ENCODE measurements at regions not wholly inside any gene's neighbourhood (a gene's known extent, or its start where the extent isn't known, plus 50 kb on each side); places are given as distances from the start of the nearest gene placed in this dataset.
"Not testable (repeated sequence)": the region's sequence is repeated elsewhere in the genome, so short reads cannot be mapped to it uniquely, and the experiment has no call there.

DNA sequence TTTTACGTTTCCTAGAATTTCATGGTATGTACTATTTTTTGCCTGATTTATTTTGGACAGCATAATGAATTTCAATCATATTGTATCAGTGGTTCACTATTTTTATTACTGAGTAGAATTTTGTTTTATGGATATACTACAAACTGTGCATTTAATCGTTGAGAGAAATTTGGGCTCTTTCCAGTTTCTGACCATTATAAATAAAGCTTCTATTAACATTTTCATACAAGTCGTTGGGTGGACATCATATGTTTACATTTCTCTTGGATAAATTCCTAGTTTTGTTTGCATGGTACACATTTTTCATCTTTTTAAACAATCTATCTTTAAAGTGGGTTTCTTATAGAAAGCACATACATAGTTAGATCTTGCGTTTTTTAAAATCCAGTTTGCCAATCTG lies 472.7 kb upstream of the MAGEB18 start:
- Mint-ChIP-seq H3K9me3 (peaks cover 0 to 5% (median 0%) of the 10 kb centered on the region in 6 donors), H3K27me3 (ENCODE audit: low read depth in 3 of 3) (peaks cover 0 to 2% (median 0%) of the 10 kb centered on the region in 3 donors), H3K36me3 (no peaks in the 10 kb centered on the region), H3K4me3 (no peak overlapping the region), H3K27ac (no peak overlapping the region), H3K4me1 (no peaks in the 10 kb centered on the region)
- DNase-seq = no peak

DNA sequence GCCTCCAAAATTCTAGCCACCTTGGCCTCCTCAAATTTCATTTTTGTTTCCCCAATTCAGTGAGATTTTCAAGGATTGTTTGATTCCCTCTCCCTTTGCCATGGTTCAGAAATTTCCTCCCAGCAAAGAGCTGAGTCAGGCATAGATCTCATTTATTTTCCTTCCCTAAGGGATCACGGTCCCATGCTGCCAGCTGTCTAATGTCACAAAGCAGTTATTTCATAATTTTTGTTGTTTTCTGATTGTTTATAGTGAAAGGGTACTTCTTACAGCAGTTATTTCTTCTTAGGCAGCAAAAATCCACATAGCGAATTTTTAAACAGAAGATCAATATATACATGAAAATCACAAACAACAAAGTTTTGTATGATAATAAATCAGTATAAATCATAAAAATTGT lies 470.5 kb upstream of the MAGEB18 start:
- no peak for DNase-seq
- peaks cover 0 to 2% (median 1%) of the 10 kb centered on the region in 3 donors for H3K27me3 Mint-ChIP-seq (ENCODE audit: low read depth in 3 of 3)
- H3K9me3 Mint-ChIP-seq = peaks cover 0 to 8% (median 1%) of the 10 kb centered on the region in 6 donors
- no peak overlapping the region for H3K27ac Mint-ChIP-seq
- H3K4me3 Mint-ChIP-seq = no peak overlapping the region
- no peaks in the 10 kb centered on the region for H3K4me1 Mint-ChIP-seq
- H3K36me3 Mint-ChIP-seq = no peaks in the 10 kb centered on the region

DNA sequence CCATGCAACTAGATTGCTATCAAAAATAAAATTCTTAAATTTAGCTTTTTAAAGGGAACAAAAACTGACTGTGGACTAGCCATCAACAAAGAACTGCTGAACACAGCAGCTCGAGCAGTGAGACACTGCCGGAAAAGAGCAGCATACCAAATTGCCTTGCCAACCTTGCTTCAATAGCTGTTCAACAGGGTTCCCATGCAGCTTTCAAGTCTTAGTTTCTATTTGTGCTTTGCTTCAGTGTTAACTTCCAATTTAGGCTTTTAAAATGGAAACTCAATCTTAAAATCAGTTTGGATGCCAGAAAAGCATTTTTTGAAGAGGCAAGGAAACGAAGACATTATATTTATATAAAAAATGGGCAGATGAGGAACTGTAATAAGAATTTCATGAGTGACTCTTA lies 463.4 kb upstream of the MAGEB18 start:
- H3K4me1 Mint-ChIP-seq = no peaks in the 10 kb centered on the region
- peaks cover 0 to 12% (median 2%) of the 10 kb centered on the region in 6 donors for H3K9me3 Mint-ChIP-seq
- no peaks in the 10 kb centered on the region for H3K36me3 Mint-ChIP-seq
- peaks cover 0 to 1% (median 0%) of the 10 kb centered on the region in 3 donors for H3K27me3 Mint-ChIP-seq (ENCODE audit: low read depth in 3 of 3)
- H3K4me3 Mint-ChIP-seq = no peak overlapping the region
- no peak overlapping the region for H3K27ac Mint-ChIP-seq
- no peak for DNase-seq

DNA sequence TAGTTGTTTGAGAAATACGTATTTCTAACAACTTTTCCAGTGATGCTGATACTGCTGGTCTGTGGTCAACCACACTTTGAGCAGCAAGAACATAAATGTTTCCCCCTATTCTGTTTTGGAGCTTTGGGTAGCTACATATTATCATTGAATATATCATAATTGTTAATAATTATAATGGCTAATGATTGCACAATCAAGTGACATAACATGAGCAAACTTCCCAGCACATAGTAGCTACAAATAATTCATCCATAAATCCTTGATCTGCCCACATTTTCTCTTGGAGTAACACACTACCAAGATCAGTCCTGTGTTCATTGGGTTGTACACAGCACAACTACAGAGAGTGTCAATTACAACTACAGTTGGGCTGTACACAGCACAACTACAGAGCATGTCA lies 436.3 kb upstream of the MAGEB18 start:
- no peak overlapping the region for H3K27ac Mint-ChIP-seq

DNA sequence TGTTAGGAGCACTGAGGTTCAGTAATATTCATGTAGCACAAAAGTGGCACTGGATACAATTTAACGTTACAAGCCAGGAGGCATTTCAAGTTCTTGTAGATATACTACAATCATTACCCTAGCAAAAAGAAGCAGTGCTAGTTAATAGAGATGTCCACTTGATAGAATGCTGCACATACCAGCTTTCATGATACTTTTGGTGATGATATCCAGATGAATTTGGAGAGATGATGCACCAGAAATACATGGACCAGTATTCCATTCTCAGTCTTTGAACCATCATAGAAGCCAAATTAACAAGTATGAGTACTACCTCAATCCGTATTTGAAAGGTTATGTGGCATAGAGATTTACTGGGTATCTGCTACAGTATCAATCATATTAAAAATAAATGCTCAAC lies 421.0 kb upstream of the MAGEB18 start:
- peaks cover 0 to 2% (median 0%) of the 10 kb centered on the region in 3 donors for H3K27me3 Mint-ChIP-seq (ENCODE audit: low read depth in 3 of 3)
- H3K4me1 Mint-ChIP-seq = no peaks in the 10 kb centered on the region
- H3K27ac Mint-ChIP-seq = no peak overlapping the region
- H3K4me3 Mint-ChIP-seq = no peak overlapping the region
- no peak for DNase-seq
- peaks cover 0 to 4% (median 0%) of the 10 kb centered on the region in 6 donors for H3K9me3 Mint-ChIP-seq
- no peaks in the 10 kb centered on the region for H3K36me3 Mint-ChIP-seq

More for the DNA sequence above, 436.3 kb upstream of the MAGEB18 start:
- Mint-ChIP-seq H3K9me3 (peaks cover 4 to 15% (median 5%) of the 10 kb centered on the region in 6 donors), H3K4me3 (no peak overlapping the region), H3K27me3 (ENCODE audit: low read depth in 3 of 3) (no peaks in the 10 kb centered on the region), H3K36me3 (no peaks in the 10 kb centered on the region), H3K4me1 (no peaks in the 10 kb centered on the region)
- DNase-seq = no peak

DNA sequence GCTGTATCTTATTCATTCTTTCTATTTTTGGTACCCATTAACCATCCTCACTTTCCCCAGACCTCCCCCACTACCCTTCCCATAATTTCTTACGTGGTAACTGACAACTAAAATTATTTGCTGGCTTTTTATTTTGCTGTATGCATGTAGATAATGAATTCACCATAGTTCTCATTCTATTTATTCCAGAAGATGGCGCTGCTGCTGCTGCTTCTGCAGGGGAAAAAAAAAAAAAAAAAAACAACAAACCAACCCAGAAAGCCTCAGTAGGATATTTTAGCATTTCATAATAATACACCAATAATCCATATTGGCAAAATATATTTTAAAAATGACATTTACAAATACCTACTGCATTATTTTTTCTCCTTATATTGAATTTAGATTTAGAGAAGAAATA lies 416.6 kb upstream of the MAGEB18 start:
- DNase-seq = no peak
- Mint-ChIP-seq H3K27me3 (ENCODE audit: low read depth in 3 of 3) (peaks cover 0 to 2% (median 0%) of the 10 kb centered on the region in 3 donors), H3K36me3 (no peaks in the 10 kb centered on the region), H3K9me3 (peaks cover 0 to 6% (median under 1%) of the 10 kb centered on the region in 6 donors), H3K4me3 (no peak overlapping the region), H3K4me1 (no peaks in the 10 kb centered on the region), H3K27ac (no peak overlapping the region)

DNA sequence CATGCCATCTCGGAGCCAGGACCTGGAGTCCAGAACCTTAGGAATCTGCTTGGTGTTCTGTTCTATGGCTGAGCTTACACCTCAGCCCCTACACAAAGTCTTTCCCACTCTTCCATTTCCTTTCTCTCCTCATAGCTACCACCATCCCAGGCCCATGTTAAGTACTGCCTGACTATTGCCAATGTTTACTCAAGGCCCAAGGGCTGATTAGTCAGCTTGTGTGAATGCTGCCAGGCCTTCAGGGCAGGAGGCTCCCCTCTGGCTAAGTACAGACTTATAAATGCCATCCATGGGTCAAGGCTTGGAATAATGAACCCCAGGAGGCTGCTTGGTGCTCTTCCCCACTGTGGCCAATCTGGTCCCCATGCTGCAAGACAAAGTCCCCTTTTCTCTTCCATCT lies 411.6 kb upstream of the MAGEB18 start:
- DNase-seq = no peak
- Mint-ChIP-seq H3K27me3 (ENCODE audit: low read depth in 3 of 3) (peaks cover 0 to 4% (median 0%) of the 10 kb centered on the region in 3 donors), H3K4me1 (no peaks in the 10 kb centered on the region), H3K9me3 (peaks cover 0 to 12% (median 5%) of the 10 kb centered on the region in 6 donors), H3K36me3 (no peaks in the 10 kb centered on the region), H3K27ac (no peak overlapping the region), H3K4me3 (no peak overlapping the region)

DNA sequence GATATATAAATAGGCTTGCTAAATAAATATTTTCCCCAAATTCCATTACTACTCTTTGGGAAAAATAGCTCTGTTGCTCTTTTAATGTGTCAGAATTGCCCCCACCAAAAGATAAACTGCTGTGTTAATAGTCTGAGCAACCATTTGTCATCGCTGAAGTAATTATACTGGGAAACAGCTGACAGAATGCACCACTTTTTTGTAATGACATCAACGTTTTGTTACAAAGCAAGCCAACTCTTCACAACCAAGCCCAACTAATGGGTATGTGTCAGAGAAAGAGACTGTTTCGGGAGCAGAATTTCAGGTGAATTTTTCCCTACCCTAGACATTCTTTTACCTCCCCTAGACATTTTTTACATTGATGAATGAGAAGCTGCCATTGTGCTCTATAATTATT lies 405.0 kb upstream of the MAGEB18 start:
- Mint-ChIP-seq H3K4me1 (no peaks in the 10 kb centered on the region), H3K36me3 (no peaks in the 10 kb centered on the region), H3K4me3 (no peak overlapping the region)

DNA sequence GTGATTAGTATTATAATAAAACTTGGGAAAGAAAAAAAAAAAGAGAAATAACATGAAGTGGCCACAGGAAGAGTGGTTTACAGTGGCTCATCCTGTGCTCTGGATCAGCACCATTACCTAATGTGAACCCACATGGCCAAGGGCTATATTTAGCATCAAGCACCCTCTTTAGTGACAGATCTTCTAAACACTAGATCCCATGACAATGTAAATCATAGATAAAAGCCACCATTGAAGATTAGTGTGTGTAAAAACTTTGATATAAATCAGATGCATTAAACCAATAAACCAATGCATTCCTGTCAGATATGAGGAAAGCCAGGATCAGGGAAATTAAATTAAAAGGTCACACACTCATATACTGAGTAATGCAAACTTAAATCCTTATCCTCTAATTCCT lies 400.6 kb upstream of the MAGEB18 start:
- peaks cover 0 to 2% (median 0%) of the 10 kb centered on the region in 3 donors for H3K27me3 Mint-ChIP-seq (ENCODE audit: low read depth in 3 of 3)
- peaks cover 0 to 8% (median 0%) of the 10 kb centered on the region in 6 donors for H3K9me3 Mint-ChIP-seq
- DNase-seq = no peak
- no peaks in the 10 kb centered on the region for H3K4me1 Mint-ChIP-seq
- no peak overlapping the region for H3K4me3 Mint-ChIP-seq
- H3K36me3 Mint-ChIP-seq = no peaks in the 10 kb centered on the region
- no peak overlapping the region for H3K27ac Mint-ChIP-seq

More for the DNA sequence above, 405.0 kb upstream of the MAGEB18 start:
- no peak overlapping the region for H3K27ac Mint-ChIP-seq
- H3K27me3 Mint-ChIP-seq (ENCODE audit: low read depth in 3 of 3) = peaks cover 0 to 4% (median 0%) of the 10 kb centered on the region in 3 donors
- H3K9me3 Mint-ChIP-seq = peaks cover 0 to 13% (median 3%) of the 10 kb centered on the region in 6 donors
- DNase-seq = no peak

DNA sequence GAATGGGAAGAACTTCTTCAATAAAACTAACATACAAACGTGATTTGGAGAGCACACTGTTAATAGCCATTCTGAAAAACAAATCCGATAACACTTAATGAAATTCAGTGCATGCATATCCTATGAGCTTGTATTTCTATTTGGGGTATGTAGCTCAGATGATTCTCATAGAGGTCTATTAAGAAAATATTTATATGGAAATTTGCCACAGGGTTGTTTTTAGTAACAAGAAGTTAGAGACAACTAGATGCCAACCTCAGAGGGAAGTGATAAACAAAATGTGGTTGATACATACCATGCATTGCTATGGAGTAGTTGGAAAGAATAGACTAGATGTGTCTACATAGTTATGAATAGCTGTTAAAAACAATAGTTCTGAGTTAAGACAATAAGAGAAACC lies 395.8 kb upstream of the MAGEB18 start:
- Mint-ChIP-seq H3K4me3 (no peak overlapping the region), H3K9me3 (peaks cover 0 to 4% (median 2%) of the 10 kb centered on the region in 6 donors), H3K27ac (no peak overlapping the region), H3K4me1 (no peaks in the 10 kb centered on the region), H3K27me3 (ENCODE audit: low read depth in 3 of 3) (peaks cover 0 to 3% (median 0%) of the 10 kb centered on the region in 3 donors), H3K36me3 (no peaks in the 10 kb centered on the region)
- no peak for DNase-seq

DNA sequence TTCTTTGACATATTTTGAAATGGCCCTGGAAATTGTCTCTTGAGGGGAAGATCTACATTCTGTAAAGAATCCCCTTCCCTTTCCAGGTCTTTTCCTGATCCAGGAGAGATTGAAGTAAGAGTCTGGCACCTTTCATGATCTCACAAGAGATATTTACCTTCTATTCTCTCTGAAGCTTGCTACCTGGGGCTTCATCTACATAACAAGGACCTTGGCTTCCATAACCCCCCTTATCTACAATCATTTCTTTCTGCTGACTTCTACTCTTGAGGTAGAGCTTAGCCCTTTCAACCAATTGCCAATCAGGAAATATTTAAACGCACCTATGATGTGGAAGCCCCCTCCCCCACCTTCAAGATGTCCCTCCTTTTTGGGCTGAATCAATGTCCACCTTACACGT lies 383.7 kb upstream of the MAGEB18 start:
- Mint-ChIP-seq H3K4me3 (no peak overlapping the region), H3K4me1 (no peaks in the 10 kb centered on the region), H3K36me3 (no peaks in the 10 kb centered on the region), H3K27ac (no peak overlapping the region), H3K9me3 (peaks cover 0 to 8% (median 4%) of the 10 kb centered on the region in 6 donors), H3K27me3 (ENCODE audit: low read depth in 3 of 3) (peaks cover 0 to 1% (median 0%) of the 10 kb centered on the region in 3 donors)
- DNase-seq = no peak

DNA sequence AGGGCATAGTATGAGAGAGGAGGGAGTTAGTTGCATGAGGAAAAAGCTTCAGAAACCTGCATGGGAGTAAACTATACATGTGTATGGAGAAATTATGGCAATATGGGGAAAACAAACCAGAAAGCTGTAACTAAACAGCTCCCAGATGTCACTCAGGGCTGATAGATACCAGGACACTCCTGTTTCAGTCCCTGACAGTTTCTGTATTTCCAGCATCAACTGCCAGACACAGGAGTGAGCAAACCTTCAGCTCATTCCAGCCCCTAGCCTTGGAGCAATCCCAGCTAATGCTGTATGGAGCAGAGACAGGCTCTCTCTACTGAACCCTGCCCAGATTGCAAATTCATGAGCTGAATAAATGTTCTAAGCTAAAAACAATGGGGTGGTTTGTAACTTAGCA lies 382.9 kb upstream of the MAGEB18 start:
- Mint-ChIP-seq H3K27me3 (ENCODE audit: low read depth in 3 of 3) (peaks cover 0 to 1% (median 0%) of the 10 kb centered on the region in 3 donors), H3K36me3 (no peaks in the 10 kb centered on the region), H3K4me1 (no peaks in the 10 kb centered on the region), H3K4me3 (no peak overlapping the region), H3K9me3 (peaks cover 0 to 7% (median 1%) of the 10 kb centered on the region in 6 donors), H3K27ac (no peak overlapping the region)
- DNase-seq = no peak

DNA sequence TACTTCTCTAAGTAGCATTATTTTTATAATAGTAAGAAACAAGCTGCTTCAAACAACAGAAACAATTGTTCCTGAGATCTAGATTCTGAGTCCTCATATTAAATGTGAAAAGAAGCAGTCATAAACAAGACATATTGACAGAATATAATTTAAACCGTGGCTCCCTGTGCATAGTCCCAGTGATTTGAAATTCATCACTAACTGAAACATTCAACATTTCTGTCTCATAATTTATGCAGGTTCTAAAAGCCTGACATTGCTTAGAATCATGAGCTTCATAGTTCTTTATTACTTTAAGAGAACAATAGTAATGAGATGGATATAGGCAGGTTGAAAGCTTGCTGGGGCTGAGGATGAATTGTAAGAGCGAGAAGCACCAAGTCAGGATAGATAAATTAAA lies 375.5 kb upstream of the MAGEB18 start:
- Mint-ChIP-seq H3K36me3 (no peaks in the 10 kb centered on the region), H3K27ac (no peak overlapping the region), H3K4me1 (no peaks in the 10 kb centered on the region), H3K27me3 (ENCODE audit: low read depth in 3 of 3) (no peaks in the 10 kb centered on the region), H3K4me3 (no peak overlapping the region), H3K9me3 (peaks cover 0 to 4% (median 1%) of the 10 kb centered on the region in 6 donors)
- DNase-seq = no peak

DNA sequence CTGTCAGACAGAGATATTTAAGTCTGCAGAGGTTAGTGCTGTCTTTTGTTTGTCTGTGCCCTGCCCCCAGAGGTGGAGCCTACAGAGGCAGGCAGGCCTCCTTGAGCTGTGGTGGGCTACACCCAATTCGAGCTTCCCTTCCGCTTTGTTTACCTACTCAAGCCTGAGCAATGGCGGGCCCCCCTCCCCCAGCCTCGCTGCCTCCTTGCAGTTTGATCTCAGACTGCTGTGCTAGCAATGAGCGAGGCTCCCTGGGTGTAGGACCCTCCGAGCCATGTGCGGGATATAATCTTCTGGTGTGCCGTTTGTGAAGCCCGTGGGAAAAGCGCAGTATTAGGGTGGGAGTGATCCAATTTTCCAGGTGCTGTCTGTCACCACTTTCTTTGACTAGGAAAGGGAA lies 366.3 kb upstream of the MAGEB18 start:
- peaks cover 4 to 15% (median 9%) of the 10 kb centered on the region in 6 donors for H3K9me3 Mint-ChIP-seq
- H3K27me3 Mint-ChIP-seq (ENCODE audit: low read depth in 3 of 3); H3K27ac Mint-ChIP-seq; H3K36me3 Mint-ChIP-seq; DNase-seq; H3K4me1 Mint-ChIP-seq; H3K4me3 Mint-ChIP-seq: not testable (repeated sequence)

DNA sequence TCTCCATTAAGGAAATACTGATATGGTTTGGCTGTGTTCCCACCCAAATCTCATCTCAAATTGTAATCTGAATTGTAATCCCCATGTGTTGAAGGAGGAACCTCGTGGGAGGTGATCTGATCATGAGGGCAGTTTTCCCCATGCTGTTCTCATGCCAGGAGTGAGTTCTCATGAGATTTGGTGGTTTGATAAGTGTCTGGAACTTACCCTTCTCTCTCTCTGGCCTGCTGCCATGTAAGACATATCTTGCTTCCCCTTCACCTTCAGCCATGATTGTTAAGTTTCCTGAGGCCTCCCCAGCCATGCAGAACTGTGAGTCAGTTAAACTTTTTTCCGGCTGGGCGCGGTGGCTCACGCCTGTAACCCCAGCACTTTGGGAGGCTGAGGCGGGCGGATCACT lies 340.3 kb upstream of the MAGEB18 start:
- H3K27ac Mint-ChIP-seq; H3K27me3 Mint-ChIP-seq (ENCODE audit: low read depth in 3 of 3); H3K36me3 Mint-ChIP-seq; H3K4me1 Mint-ChIP-seq; H3K4me3 Mint-ChIP-seq; H3K9me3 Mint-ChIP-seq; DNase-seq: not testable (repeated sequence)
